ENCODE measurements at regions not wholly inside any gene's neighbourhood (a gene's known extent, or its start where the extent isn't known, plus 50 kb on each side); places are given as distances from the start of the nearest gene placed in this dataset.

DNA sequence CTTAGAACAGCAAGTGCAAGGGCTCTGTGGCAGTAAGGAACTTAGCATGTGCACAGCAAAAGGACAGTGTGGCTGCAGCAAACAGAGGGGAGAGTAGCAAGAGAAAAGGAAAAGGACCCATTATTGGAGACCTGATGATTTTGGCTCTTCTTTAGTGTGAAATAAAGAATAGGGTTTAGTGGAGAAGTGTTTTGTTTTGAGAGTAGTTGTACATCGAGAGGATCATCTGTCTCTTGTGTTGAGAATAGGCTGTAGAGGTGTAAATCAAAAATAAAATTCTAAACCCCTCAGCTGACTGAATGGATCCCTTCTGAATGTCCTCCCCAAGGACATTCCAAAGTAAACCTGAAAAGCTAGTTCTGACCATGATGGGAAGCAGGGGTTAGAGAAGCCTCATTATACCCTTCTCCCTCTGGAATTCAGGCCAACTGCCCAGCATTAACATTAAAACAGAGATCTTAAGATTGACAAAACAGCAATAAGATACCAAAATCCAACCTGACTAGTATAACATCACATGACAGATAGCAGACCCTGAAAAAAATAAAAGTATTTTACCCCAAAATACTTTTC is 73.6 kb upstream of the OBI1 start:
- no peaks in the 10 kb centered on the region for H3K27me3 ChIP-seq (ENCODE audit: control insufficient read depth, insufficient read depth, low read length)
- TF ChIP-seq, protein P1, sequence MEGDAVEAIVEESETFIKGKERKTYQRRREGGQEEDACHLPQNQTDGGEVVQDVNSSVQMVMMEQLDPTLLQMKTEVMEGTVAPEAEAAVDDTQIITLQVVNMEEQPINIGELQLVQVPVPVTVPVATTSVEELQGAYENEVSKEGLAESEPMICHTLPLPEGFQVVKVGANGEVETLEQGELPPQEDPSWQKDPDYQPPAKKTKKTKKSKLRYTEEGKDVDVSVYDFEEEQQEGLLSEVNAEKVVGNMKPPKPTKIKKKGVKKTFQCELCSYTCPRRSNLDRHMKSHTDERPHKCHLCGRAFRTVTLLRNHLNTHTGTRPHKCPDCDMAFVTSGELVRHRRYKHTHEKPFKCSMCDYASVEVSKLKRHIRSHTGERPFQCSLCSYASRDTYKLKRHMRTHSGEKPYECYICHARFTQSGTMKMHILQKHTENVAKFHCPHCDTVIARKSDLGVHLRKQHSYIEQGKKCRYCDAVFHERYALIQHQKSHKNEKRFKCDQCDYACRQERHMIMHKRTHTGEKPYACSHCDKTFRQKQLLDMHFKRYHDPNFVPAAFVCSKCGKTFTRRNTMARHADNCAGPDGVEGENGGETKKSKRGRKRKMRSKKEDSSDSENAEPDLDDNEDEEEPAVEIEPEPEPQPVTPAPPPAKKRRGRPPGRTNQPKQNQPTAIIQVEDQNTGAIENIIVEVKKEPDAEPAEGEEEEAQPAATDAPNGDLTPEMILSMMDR (IDR thresholded peaks at IDR 0.05; ENCODE audit: insufficient read depth, low read length, severe bottlenecking): no peak
- H3K4me3 ChIP-seq (ENCODE audit: low read depth, low read length): no peak overlapping the region
- no peaks in the 10 kb centered on the region for H3K36me3 ChIP-seq (ENCODE audit: control insufficient read depth, insufficient read depth, low read length)
- DNase-seq (ENCODE audit: low read depth) (no peak), FAIRE-seq (no peak)

DNA sequence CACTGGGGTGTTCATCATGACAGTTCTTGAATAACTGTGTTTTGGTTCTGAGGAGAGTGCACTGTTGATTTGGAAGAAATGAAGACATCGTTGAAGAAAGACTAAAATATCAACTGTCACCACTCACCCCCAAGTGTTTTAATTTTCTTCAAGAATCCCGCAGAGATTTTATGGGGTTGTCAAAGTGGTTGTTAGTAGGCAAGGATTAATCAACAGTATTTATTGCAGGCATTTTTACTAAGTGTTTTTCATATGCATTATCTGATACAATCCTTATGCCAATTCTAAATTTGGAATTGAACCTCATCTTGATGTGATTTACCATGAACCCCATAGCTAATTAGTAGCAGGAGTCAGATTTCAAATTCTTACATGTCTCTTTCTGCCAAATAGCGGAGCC is 63.7 kb upstream of the OBI1 start:
- no peak for FAIRE-seq
- H3K4me3 ChIP-seq (ENCODE audit: low read depth, low read length): no peak overlapping the region
- H3K36me3 ChIP-seq (ENCODE audit: control insufficient read depth, insufficient read depth, low read length): no peaks in the 10 kb centered on the region
- DNase-seq (ENCODE audit: low read depth): no peak
- TF ChIP-seq, protein P1 (IDR thresholded peaks at IDR 0.05; ENCODE audit: insufficient read depth, low read length, severe bottlenecking): no peak
- no peaks in the 10 kb centered on the region for H3K27me3 ChIP-seq (ENCODE audit: control insufficient read depth, insufficient read depth, low read length)

DNA sequence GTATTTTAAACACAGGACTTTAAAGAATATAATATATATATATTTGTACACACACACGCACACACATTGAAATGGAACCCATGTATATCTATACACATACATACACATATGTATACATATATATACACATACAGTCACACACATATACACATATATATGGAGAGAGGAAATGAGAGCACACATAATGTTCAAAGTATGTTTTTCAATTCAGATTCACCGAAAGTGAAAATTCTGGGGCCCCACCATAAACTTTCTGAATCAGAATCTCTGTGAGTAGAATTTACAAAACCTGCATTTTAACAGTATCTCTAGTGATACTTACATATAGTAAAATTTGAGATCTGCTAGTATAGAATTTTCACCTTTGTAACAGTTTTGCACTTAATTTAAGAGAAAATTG is 60.4 kb upstream of the OBI1 start:
- no peak for DNase-seq (ENCODE audit: low read depth)
- FAIRE-seq: no peak
- H3K27me3 ChIP-seq (ENCODE audit: control insufficient read depth, insufficient read depth, low read length): no peaks in the 10 kb centered on the region
- H3K4me3 ChIP-seq (ENCODE audit: low read depth, low read length): no peak overlapping the region
- H3K36me3 ChIP-seq (ENCODE audit: control insufficient read depth, insufficient read depth, low read length): no peaks in the 10 kb centered on the region
- TF ChIP-seq, protein P1 (IDR thresholded peaks at IDR 0.05; ENCODE audit: insufficient read depth, low read length, severe bottlenecking): no peak

DNA sequence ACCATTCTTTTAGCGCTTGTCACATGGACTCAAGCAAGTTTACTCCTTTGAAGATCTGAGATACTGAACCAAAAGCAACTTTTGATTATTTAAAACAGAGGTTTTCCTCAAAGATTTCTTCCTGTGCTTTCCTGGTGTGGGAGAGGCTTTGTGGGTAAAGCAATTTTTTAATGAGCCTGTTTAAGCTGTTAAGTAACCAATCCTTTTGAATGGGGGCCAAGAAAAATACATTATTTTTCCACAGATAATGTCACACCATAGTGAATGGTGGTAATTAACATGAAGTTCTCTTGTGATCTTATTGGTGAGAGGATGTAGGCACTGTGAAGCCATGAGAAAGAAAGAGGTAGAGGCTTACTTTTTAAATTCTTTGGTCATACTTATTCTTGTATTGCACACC is 55.8 kb upstream of the OBI1 start:
- no peak overlapping the region for H3K4me3 ChIP-seq (ENCODE audit: low read depth, low read length)
- no peaks in the 10 kb centered on the region for H3K27me3 ChIP-seq (ENCODE audit: control insufficient read depth, insufficient read depth, low read length)
- DNase-seq (ENCODE audit: low read depth) (no peak), FAIRE-seq (no peak)
- TF ChIP-seq, protein P1 (IDR thresholded peaks at IDR 0.05; ENCODE audit: insufficient read depth, low read length, severe bottlenecking): no peak
- no peaks in the 10 kb centered on the region for H3K36me3 ChIP-seq (ENCODE audit: control insufficient read depth, insufficient read depth, low read length)

DNA sequence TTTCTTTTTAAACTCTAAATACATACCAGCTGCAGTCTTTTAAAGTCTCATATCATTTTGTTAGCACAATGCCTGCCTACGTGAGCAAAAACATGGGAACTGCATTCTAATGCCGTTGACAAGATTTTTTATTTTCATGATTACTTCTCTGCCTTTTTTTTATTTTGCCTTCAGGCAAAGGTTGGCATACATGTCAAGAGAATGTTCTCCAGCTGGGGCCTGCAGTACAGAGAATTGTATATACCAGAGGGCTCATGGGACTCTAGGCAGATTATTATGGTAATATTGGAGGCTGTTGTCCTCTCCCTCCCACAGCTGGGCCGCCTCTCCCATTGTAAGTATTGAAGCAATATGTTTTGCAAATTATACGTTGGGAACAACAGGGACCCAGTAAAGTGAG is 53.9 kb upstream of the OBI1 start:
- FAIRE-seq (no peak), DNase-seq (ENCODE audit: low read depth) (no peak)
- no peaks in the 10 kb centered on the region for H3K36me3 ChIP-seq (ENCODE audit: control insufficient read depth, insufficient read depth, low read length)
- no peaks in the 10 kb centered on the region for H3K27me3 ChIP-seq (ENCODE audit: control insufficient read depth, insufficient read depth, low read length)
- TF ChIP-seq, protein P1 (IDR thresholded peaks at IDR 0.05; ENCODE audit: insufficient read depth, low read length, severe bottlenecking): no peak
- no peak overlapping the region for H3K4me3 ChIP-seq (ENCODE audit: low read depth, low read length)

DNA sequence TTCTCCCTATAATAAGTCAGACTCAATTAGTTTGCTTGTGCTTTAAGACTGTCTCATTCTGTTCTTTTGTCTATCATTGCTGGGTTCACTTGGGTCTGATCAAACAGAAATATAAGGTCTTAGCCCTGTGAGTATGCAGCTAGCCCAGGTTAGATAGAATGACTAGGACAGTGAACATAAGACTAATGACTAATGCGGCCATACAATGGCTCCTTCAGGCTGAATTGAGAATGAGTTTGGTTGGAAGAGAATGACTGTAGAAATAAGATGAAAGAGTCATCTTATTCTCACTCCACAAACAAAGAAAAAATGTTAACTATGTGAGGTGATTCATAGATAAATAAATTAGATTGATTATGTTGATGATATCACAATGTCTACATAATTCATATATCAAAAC is 50.1 kb upstream of the OBI1 start:
- DNase-seq (ENCODE audit: low read depth): peak; percentile 76
- Histone ChIP-seq H3K27me3 (ENCODE audit: control insufficient read depth, insufficient read depth, low read length) (no peaks in the 10 kb centered on the region), H3K36me3 (ENCODE audit: control insufficient read depth, insufficient read depth, low read length) (no peaks in the 10 kb centered on the region), H3K4me3 (ENCODE audit: low read depth, low read length) (no peak overlapping the region)
- no peak for FAIRE-seq
- TF ChIP-seq, protein P1 (IDR thresholded peaks at IDR 0.05; ENCODE audit: insufficient read depth, low read length, severe bottlenecking): no peak

All from bronchial epithelial cell (primary cell).